ENCODE measurements at regions not wholly inside any gene's neighbourhood (a gene's known extent, or its start where the extent isn't known, plus 50 kb on each side); places are given as distances from the start of the nearest gene placed in this dataset.

DNA sequence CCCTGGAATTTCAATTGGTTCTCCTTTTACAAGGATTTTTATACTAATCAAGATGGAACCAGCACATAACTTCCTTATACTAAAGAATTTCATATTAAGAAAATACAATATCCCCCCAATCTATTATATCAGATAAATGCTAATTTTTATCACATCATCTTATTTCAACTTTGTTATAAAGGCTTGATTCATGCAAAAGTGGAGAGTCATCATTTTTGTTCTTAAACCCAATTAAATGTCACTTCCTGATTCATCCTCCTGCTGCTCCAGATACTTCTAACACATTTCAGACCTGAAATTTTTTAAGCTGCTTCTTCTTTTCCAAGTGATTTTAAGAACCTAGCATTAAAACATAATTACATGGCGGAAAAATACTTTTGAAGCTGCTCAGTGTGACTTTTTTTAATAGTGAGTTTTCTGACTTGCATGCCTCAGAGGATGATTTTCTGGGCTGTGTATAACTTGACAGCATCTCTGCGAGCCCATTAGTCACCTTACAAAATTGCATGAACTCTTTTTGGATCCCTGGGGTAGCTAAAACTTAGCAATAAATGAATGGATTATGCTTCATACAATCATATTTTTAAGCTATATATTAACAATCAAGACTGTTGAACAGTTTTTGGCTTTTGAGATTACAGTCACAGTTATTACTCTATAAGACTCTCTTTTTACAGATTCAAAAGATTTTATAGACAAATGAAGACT, 134.1 kb downstream of the ELOVL4 start:
- POLR2A ChIA-PET (ENCODE audit: partially characterized antibody) = no interaction called here
- no peak overlapping the region for H3K4ac ChIP-seq (replicated peaks; ENCODE audit: insufficient read length, low read depth, low read length)
- DNase-seq (ENCODE audit: low read depth in 1 of 2, low spot score in 2 of 2) = no peak
- no peak overlapping the region for H4K8ac ChIP-seq (ENCODE audit: extremely low read depth, insufficient read depth, low read length)
- H2BK12ac ChIP-seq (ENCODE audit: low read depth, low read length) = no peak overlapping the region
- H3K23me2 ChIP-seq (ENCODE audit: low read depth, low read length) = no peaks in the 10 kb centered on the region; the same call in 1 of the 2 replicates
- WGBS, 2 experiments (ENCODE audit: extremely low coverage in 1 of 2, insufficient coverage in 1 of 2, insufficient read length in 1 of 2, insufficient replicate concordance in 2 of 2, low coverage in 1 of 2, low lambda C conversion rate in 2 of 2, missing lambda C conversion rate in 1 of 2) = 83% methylated on average over 2 of the region's 2 CpGs; no CpG with 5 or more reads in 1 of the 2 experiments
- CTCF ChIA-PET (ENCODE audit: partially characterized antibody) = interaction anchor here (0.7 to 2.1 kb wide), 21 partner anchors 10 to 741 kb away, joined by 3 to 13 read pairs (median 4); no protein-coding TSS in a partner anchor
- H3K27me3 ChIP-seq (replicated peaks in 1 of 4; ENCODE audit: control insufficient read depth in 3 of 4, extremely low read depth in 1 of 4, insufficient read depth in 3 of 4, low read length in 3 of 4) = no peaks in the 10 kb centered on the region
- H3K79me1 ChIP-seq (ENCODE audit: low read depth, low read length) = no peaks in the 10 kb centered on the region
- no peak overlapping the region; the same call in 1 of the 2 replicates for H2AFZ ChIP-seq (ENCODE audit: low read length)
- H4K20me1 ChIP-seq (replicated peaks in 1 of 2; ENCODE audit: control insufficient read depth in 1 of 2, insufficient read depth in 2 of 2, low read length in 2 of 2) = no peaks in the 10 kb centered on the region
- H3K4me1 ChIP-seq (replicated peaks in 1 of 4; ENCODE audit: control insufficient read depth in 3 of 4, insufficient read depth in 4 of 4, low read length in 3 of 4) = peaks cover 0 to 7% (median 4%) of the 10 kb centered on the region in 4 experiments; a peak in 3 of 7 replicates
- no peak overlapping the region for H3K23ac ChIP-seq (ENCODE audit: insufficient read length)
- no peak overlapping the region for H4K91ac ChIP-seq (replicated peaks; ENCODE audit: insufficient read length, low read length)
- H2BK5ac ChIP-seq (ENCODE audit: low read depth, low read length) = no peak overlapping the region
- no peak overlapping the region for H2BK20ac ChIP-seq (ENCODE audit: low read length)
- H3K56ac ChIP-seq (replicated peaks; ENCODE audit: insufficient read length, low read depth, low read length) = no peak overlapping the region
- H3K9ac ChIP-seq (replicated peaks in 1 of 4; ENCODE audit: extremely low read depth in 1 of 4, low read depth in 3 of 4, low read length in 3 of 4) = no peak overlapping the region
- no peaks in the 10 kb centered on the region for H3K36me3 ChIP-seq (ENCODE audit: control insufficient read depth in 2 of 4, insufficient read depth in 4 of 4, low read length in 3 of 4)
- no peak overlapping the region for H3K4me3 ChIP-seq (ENCODE audit: extremely low read depth in 1 of 4, insufficient read depth in 2 of 4, low read depth in 3 of 4, low read length in 4 of 4)
- H3K9me3 ChIP-seq (ENCODE audit: insufficient read depth in 2 of 2, low read depth in 1 of 2, low read length in 1 of 2) = no peaks in the 10 kb centered on the region
- no peaks in the 10 kb centered on the region for H3K79me2 ChIP-seq (ENCODE audit: control insufficient read depth in 1 of 2, insufficient read depth in 2 of 2, low read length in 2 of 2)
- H3K18ac ChIP-seq (ENCODE audit: extremely low read depth, low read length) = no peak overlapping the region
- no peak overlapping the region for H4K5ac ChIP-seq (ENCODE audit: insufficient read length, low read depth, low read length)
- no peak overlapping the region for H3K4me2 ChIP-seq (ENCODE audit: insufficient read depth in 1 of 2, low read depth in 2 of 2, low read length in 2 of 2)
- no peak overlapping the region for H3K14ac ChIP-seq (ENCODE audit: insufficient read length)
- TF ChIP-seq PHF8 (conservative IDR thresholded peaks at IDR 0.05; ENCODE audit: low read depth, low read length) (no peak), HDAC2 (IDR thresholded peaks at IDR 0.05; ENCODE audit: borderline replicate concordance in 1 of 2, low read depth in 2 of 2, low read length in 2 of 2) (no peak), SP1 (IDR thresholded peaks at IDR 0.05; ENCODE audit: low read depth, low read length) (no peak), RXRA (IDR thresholded peaks at IDR 0.05; ENCODE audit: insufficient read depth, low read depth, low read length) (no peak), HDAC6 (IDR thresholded peaks at IDR 0.05; ENCODE audit: low read depth, low read length) (no peak), KDM5A (IDR thresholded peaks at IDR 0.05; ENCODE audit: low read length) (no peak), YY1 (IDR thresholded peaks at IDR 0.05; ENCODE audit: low read depth, low read length) (no peak), CEBPB (IDR thresholded peaks at IDR 0.05; ENCODE audit: low read depth, low read length) (no peak), FOSL1 (IDR thresholded peaks at IDR 0.05; ENCODE audit: insufficient read depth, low read depth, low read length) (no peak), USF2 (IDR thresholded peaks at IDR 0.05; ENCODE audit: low read length) (no peak)
- FAIRE-seq = no peak
- H3K27ac ChIP-seq (ENCODE audit: low read depth, low read length) = no peak overlapping the region
- H2BK15ac ChIP-seq (ENCODE audit: low read length) = no peak overlapping the region
- no peak overlapping the region for H2BK120ac ChIP-seq (replicated peaks; ENCODE audit: low read depth, low read length)
- no peak overlapping the region for H2AK5ac ChIP-seq (ENCODE audit: low read depth, low read length)

Data from H1 (cell line).